Heart left ventricle (tissue), 16 donors: ENCODE measurements at regions not wholly inside any gene's neighbourhood (a gene's known extent, or its start where the extent isn't known, plus 50 kb on each side); places are given as distances from the start of the nearest gene placed in this dataset.

ENCODE experiments used
- ATAC-seq, 4 donors: fragments of 200-7000 bp; cut with Tn5 transposase; one replicate each; pipeline ENCODE4 v1.9.1; 2020 to 2022; ENCODE audit warnings: moderate library complexity in 4 of 4, mild to moderate bottlenecking in 3 of 4, moderate number of reproducible peaks in 1 of 4
- DNase-seq, 5 donors: peaks; one replicate each; pipeline ENCODE4 v3.0.0-alpha.2; 2020
- H3K27ac ChIP-seq, 12 donors: fragments of 200-600 bp; sonication (generic) in 4 of 12; one replicate each; pipeline versions ENCODE4 v1.5.0 to v1.8.0; 2016 to 2022; ENCODE audit warnings: mild to moderate bottlenecking in 2 of 12
- H3K27me3 ChIP-seq, 9 donors: fragments of 200-600 bp; sonication (generic) in 2 of 9; one replicate each; pipeline versions ENCODE4 v1.5.1 to v1.8.0; 2016 to 2022; ENCODE audit warnings: mild to moderate bottlenecking in 3 of 9
- H3K36me3 ChIP-seq, 9 donors: fragments of 200-600 bp; sonication (generic) in 2 of 9; one replicate each; pipeline versions ENCODE4 v1.5.0 to v1.8.0; 2018 to 2022; ENCODE audit warnings: mild to moderate bottlenecking in 2 of 9
- H3K4me1 ChIP-seq, 12 donors: fragments of 200-600 bp; sonication (generic) in 4 of 12; one replicate each; pipeline versions ENCODE4 v1.5.0 to v1.8.0; 2016 to 2022; ENCODE audit warnings: mild to moderate bottlenecking in 3 of 12
- H3K4me3 ChIP-seq, 12 donors: fragments of 200-600 bp; sonication (generic) in 4 of 12; one replicate each; pipeline versions ENCODE4 v1.5.0 to v1.8.0; 2017 to 2022; ENCODE audit warnings: mild to moderate bottlenecking in 9 of 12, moderate library complexity in 4 of 12
- H3K9me3 ChIP-seq, 12 donors: fragments of 200-600 bp; sonication (generic) in 4 of 12; one replicate each; pipeline versions ENCODE4 v1.5.0 to v1.8.0; 2016 to 2022; ENCODE audit warnings: mild to moderate bottlenecking in 1 of 12
- CTCF ChIP-seq, 12 donors: fragments of 200-600 bp; sonication (generic) in 4 of 12; IDR thresholded peaks; one replicate each; pipeline versions ENCODE4 v1.5.0 to v1.8.0; 2018 to 2022; ENCODE audit warnings: antibody characterized with exemption in 12 of 12, mild to moderate bottlenecking in 5 of 12
- POLR2A ChIP-seq, 2 donors: fragments of 450-650 bp; IDR thresholded peaks; one replicate each; pipeline ENCODE4 v1.6.1; 2017; ENCODE audit warnings: antibody characterized with exemption in 2 of 2, mild to moderate bottlenecking in 2 of 2, moderate library complexity in 2 of 2
- WGBS, 4 donors: extraction: QIAGEN DNeasy Blood & Tissue Kit in 2 of 4; methylation state at CpG; one replicate each; pipeline versions ENCODE4 v1.1.5 to v1.1.7; 2013 to 2018; 5-methylcytosine and 5-hydroxymethylcytosine counted together
- intact Hi-C, 10 donors: fragments of 100-400 bp; cut with DNase I; formaldehyde crosslinking; loops; one replicate each; pipeline versions ENCODE4 v1.11.1 to v1.14.2; 2022
- donor health status: ischemic (EF 13 %, LVEDD 7.1; RV severe dilation, severe dysfunction).
- donor health status: healthy with polysubstance abuse.
- donor health status: DM: no; HTN: yes; CAD: no.
- donor health status: DM: no; HTN: no; CAD: no.
- donor health status: ischemic (EF 25% LVEDD 6.9; RV normal size, moderate dysfunction).
- donor health status: ischemic (EF 25% LVEDD 5.7; RV mildly dilated, moderate dysfunction).
- donor health status: healthy.
- donor health status: DM: yes; HTN: yes; CAD: no.
- donor health status: ischemic (EF 35%, LVEDD 5.7; RV mildly dilated, moderate dysfunction).
- donor health status: nonischemic (EF 11% LVEDD 7.7; RV severe dilation, severe dysfunction).
- donor health status: DM: yes; HTN: yes; CAD: no.
- donor health status: PGD.
- donor health status: ischemic (EF 29% LVEDD 5.4; RV normal size, mild dysfunction).
- donor health status: nonischemic (EF 23%, LVEDD 6.1; RV moderate dilation, normal function).

DNA sequence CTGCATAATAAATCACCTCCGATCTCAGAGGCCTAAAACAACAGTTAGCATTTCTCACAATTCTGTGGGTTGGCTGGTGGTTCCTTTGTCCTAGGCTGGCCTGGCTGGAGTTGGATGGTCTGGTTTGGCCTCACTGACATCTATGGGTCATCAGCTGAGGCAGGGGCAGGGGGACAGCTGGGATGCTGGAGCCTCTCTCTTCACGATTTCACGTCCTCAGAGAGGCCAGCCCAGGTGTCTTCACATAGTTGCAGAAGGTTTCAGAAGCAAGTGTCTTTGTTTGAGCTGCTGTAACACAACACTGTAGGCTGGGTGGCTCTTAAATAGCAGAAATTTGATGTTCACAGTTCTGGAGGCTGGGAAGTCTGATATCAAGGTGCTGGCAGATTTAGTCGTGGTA, 155.5 kb upstream of the CACNA1E start:
- intact Hi-C loops: no loop called here
- H3K27me3 ChIP-seq: peaks cover 0 to 27% (median 0%) of the 10 kb centered on the region in 9 donors
- H3K4me3 ChIP-seq: no peak overlapping the region
- ATAC-seq (no peak), DNase-seq (no peak)
- H3K9me3 ChIP-seq: no peaks in the 10 kb centered on the region
- no peak for TF ChIP-seq CTCF (IDR thresholded peaks at IDR 0.05)
- no peak for TF ChIP-seq POLR2A (IDR thresholded peaks at IDR 0.05)
- H3K27ac ChIP-seq: no peak overlapping the region
- WGBS, 4 donors: 86 to 93% (median 88%) methylated on average over 4 of the region's 4 CpGs
- H3K36me3 ChIP-seq: no peaks in the 10 kb centered on the region
- H3K4me1 ChIP-seq: peaks cover 0 to 3% (median 0%) of the 10 kb centered on the region in 12 donors

DNA sequence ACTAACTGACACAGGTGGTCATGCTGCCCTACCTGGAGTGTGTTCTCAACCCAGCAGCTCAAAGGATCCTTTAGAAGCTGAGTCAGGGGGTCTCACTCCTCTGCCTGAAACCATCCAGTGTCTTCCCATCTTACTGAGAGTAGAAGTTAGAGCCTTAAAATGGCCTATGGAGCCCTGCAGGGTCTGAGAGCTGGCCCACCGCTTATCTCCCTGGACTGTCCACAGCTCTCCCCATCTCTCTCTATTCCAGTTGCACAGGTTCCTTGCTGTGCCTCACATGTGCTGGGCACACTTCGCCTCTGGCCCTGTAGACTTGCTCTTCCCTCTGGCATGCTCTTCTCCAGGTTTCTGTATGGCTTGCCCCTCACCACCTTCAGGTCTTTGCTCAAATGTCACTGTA, 148.6 kb upstream of the CACNA1E start:
- H3K9me3 ChIP-seq: peaks cover 0 to 16% (median 2%) of the 10 kb centered on the region in 12 donors
- H3K36me3 ChIP-seq: no peaks in the 10 kb centered on the region
- no peak for DNase-seq
- no peak for TF ChIP-seq CTCF (IDR thresholded peaks at IDR 0.05)
- TF ChIP-seq POLR2A (IDR thresholded peaks at IDR 0.05): no peak
- no peaks in the 10 kb centered on the region for H3K27me3 ChIP-seq
- H3K4me3 ChIP-seq: no peak overlapping the region
- no peak for ATAC-seq
- 91 to 98% (median 95%) methylated on average over 2 of the region's 2 CpGs for WGBS, 4 donors
- no peak overlapping the region for H3K27ac ChIP-seq
- H3K4me1 ChIP-seq: no peaks in the 10 kb centered on the region
- intact Hi-C loops: no loop called here

GRCh38 chr1:181335631-181336030, 147.7 kb upstream of the CACNA1E start:
- intact Hi-C loops: no loop called here
- Histone ChIP-seq H3K4me1 (no peaks in the 10 kb centered on the region), H3K4me3 (no peak overlapping the region), H3K27ac (no peak overlapping the region), H3K27me3 (no peaks in the 10 kb centered on the region), H3K9me3 (peaks cover 0 to 16% (median 2%) of the 10 kb centered on the region in 12 donors), H3K36me3 (no peaks in the 10 kb centered on the region)
- DNase-seq (no peak), ATAC-seq (no peak)
- no peak for TF ChIP-seq CTCF (IDR thresholded peaks at IDR 0.05)
- 77 to 81% (median 80%) methylated on average over 3 of the region's 3 CpGs for WGBS, 4 donors

DNA sequence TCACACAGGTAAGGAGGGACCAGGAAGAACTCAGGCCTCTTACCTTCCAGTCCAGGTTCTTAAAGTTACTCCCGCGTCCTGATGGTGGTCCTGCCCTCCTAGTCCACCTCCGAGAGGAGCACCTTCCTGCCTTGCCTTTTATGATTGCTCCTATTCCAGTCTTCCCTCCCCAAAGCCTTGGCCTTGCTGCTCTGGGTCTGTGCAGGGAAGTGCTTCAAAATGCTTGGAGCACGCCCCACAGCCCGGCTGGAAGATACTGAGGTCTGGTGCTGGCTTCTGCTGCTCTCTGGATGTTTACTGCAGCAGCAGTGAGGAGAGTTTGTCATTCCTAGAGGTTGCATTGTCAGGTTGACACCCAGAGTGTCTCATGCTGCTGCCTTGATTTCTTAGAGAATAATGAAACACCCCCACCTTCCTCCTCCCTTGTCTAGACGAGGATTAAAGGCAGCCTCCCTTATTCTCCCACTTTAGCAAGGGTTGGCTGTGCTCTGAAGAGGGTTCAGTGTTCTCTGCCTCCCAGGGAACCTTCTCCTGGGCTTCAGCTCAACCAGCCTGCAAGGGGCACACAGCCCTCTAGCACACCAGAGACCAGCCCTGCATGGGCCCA, 142.2 kb upstream of the CACNA1E start:
- Histone ChIP-seq H3K4me1 (no peaks in the 10 kb centered on the region), H3K27me3 (peaks cover 0 to 4% (median 0%) of the 10 kb centered on the region in 9 donors)
- no peak for ATAC-seq

More for the DNA sequence above, 142.2 kb upstream of the CACNA1E start:
- Histone ChIP-seq H3K36me3 (no peaks in the 10 kb centered on the region), H3K9me3 (peaks cover 0 to 16% (median 2%) of the 10 kb centered on the region in 12 donors), H3K27ac (no peak overlapping the region), H3K4me3 (no peak overlapping the region)
- intact Hi-C loops: no loop called here
- DNase-seq: no peak
- WGBS, 4 donors: 64 to 86% (median 75%) methylated on average over 6 of the region's 6 CpGs
- TF ChIP-seq POLR2A (IDR thresholded peaks at IDR 0.05) (no peak), CTCF (IDR thresholded peaks at IDR 0.05) (no peak)
